ENCODE measurements at regions not wholly inside any gene's neighbourhood (a gene's known extent, or its start where the extent isn't known, plus 50 kb on each side); places are given as distances from the start of the nearest gene placed in this dataset.

GRCh38 chr9:126166866-126167265, 159.8 kb upstream of the MVB12B start:
- no peak overlapping the region for H3K4me3 ChIP-seq
- no peak for DNase-seq (ENCODE audit: low spot score in 2 of 2)
- no peaks in the 10 kb centered on the region for H3K9me3 ChIP-seq
- H3K27ac ChIP-seq: no peak overlapping the region
- H3K36me3 ChIP-seq: no peaks in the 10 kb centered on the region
- 86 to 90% methylated on average over 6 of the region's 6 CpGs for WGBS, 2 donors
- TF ChIP-seq EP300 (IDR thresholded peaks at IDR 0.05) (no peak), POLR2A (IDR thresholded peaks at IDR 0.05) (no peak), CTCF (IDR thresholded peaks at IDR 0.05) (no peak)
- no peaks in the 10 kb centered on the region for H3K4me1 ChIP-seq
- no peaks in the 10 kb centered on the region for H3K27me3 ChIP-seq

DNA sequence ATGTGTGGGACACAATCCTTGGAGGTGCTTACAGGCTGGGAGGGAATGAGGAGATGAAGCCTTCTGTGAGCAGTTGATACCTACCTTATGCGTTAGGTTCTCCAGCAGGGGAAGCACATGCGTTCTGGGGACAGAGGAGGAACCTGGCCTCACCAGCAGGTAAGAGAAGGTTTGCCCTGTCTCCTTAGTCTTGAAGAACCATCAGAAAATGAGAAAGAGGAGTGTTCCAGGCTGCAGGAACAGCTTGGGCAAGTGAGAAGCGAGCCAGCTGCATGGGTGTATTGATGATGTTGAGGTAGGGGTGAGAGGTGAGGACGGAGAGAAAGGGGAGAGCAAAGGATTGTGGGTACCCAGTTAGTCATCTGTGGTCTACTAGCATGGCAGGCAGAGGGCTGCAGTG, 156.9 kb upstream of the MVB12B start:
- no peak for TF ChIP-seq CTCF (IDR thresholded peaks at IDR 0.05)
- TF ChIP-seq POLR2A (IDR thresholded peaks at IDR 0.05): no peak
- TF ChIP-seq EP300 (IDR thresholded peaks at IDR 0.05): no peak
- Histone ChIP-seq H3K27ac (no peak overlapping the region), H3K4me3 (no peak overlapping the region), H3K9me3 (peaks cover 0 to 5% (median 0%) of the 10 kb centered on the region in 4 donors), H3K4me1 (no peaks in the 10 kb centered on the region), H3K27me3 (no peaks in the 10 kb centered on the region), H3K36me3 (no peaks in the 10 kb centered on the region)
- no peak for DNase-seq (ENCODE audit: low spot score in 2 of 2)
- 74 to 75% methylated on average over 4 of the region's 4 CpGs for WGBS, 2 donors

DNA sequence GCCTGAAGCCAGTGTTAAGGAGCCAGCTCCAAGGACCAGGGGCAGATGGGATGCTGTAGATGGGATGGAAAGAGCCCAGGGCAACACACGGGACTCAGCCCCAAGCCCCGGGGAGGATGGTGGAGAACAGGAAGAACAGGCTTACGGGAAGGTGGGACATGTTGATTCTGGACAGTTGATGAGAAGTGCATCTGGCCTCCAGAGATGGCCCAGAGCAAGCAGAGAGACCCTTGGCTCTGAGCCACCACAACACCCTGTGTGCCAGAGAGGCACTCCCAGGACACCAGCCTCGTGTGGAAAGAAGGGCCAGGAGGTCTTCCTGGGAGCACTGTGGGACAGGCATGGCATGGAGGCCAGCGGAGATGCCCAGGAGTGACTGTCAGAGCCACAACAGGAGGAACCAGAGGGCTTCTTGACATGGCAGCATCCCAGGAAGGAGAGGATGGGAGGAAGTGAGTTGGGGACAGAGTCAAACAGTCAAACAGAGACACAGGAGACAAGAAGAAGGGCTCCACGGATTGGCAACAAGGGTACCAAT, 156.3 kb upstream of the MVB12B start:
- Histone ChIP-seq H3K36me3 (no peaks in the 10 kb centered on the region), H3K9me3 (peaks cover 0 to 11% (median 0%) of the 10 kb centered on the region in 4 donors), H3K4me3 (no peak overlapping the region), H3K27ac (no peak overlapping the region), H3K4me1 (no peaks in the 10 kb centered on the region), H3K27me3 (no peaks in the 10 kb centered on the region)
- no peak for DNase-seq (ENCODE audit: low spot score in 2 of 2)
- 72 to 74% methylated on average over 6 of the region's 6 CpGs for WGBS, 2 donors
- TF ChIP-seq CTCF (IDR thresholded peaks at IDR 0.05): no peak
- no peak for TF ChIP-seq POLR2A (IDR thresholded peaks at IDR 0.05)
- TF ChIP-seq EP300 (IDR thresholded peaks at IDR 0.05): no peak

DNA sequence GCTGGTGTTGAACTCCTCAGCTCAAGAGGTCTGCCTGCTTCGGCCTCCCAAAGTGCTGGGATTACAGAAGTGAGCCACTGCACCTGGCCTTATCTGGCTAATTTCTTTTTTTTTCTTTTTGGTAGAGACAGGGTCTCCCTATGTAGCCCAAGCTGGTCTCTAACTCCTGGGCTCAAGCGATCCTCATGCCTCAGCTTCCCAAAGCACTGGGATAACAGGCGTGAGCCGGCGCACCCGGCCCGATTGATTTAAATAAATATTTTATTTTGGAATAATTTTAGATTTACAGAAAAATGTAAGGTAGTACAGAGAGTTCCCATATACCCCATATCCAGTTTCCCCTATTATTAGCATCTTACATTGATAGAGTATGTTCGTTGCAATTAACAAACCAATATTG, 155.0 kb upstream of the MVB12B start:
- peaks cover 0 to 22% (median 0%) of the 10 kb centered on the region in 4 donors for H3K9me3 ChIP-seq
- TF ChIP-seq POLR2A (IDR thresholded peaks at IDR 0.05) (no peak), EP300 (IDR thresholded peaks at IDR 0.05) (no peak), CTCF (IDR thresholded peaks at IDR 0.05) (no peak)
- H3K4me1 ChIP-seq: no peaks in the 10 kb centered on the region
- H3K27me3 ChIP-seq: no peaks in the 10 kb centered on the region
- WGBS, 2 donors: 89 to 97% methylated on average over 8 of the region's 8 CpGs
- no peak overlapping the region for H3K4me3 ChIP-seq
- no peaks in the 10 kb centered on the region for H3K36me3 ChIP-seq
- DNase-seq (ENCODE audit: low spot score in 2 of 2): no peak
- H3K27ac ChIP-seq: no peak overlapping the region

- no peaks in the 10 kb centered on the region for H3K4me1 ChIP-seq
- no peaks in the 10 kb centered on the region for H3K36me3 ChIP-seq
- no peak overlapping the region for H3K27ac ChIP-seq
- no peak for TF ChIP-seq EP300 (IDR thresholded peaks at IDR 0.05)
- TF ChIP-seq POLR2A (IDR thresholded peaks at IDR 0.05): no peak
- TF ChIP-seq CTCF (IDR thresholded peaks at IDR 0.05): no peak
- peaks cover 0 to 23% (median 2%) of the 10 kb centered on the region in 4 donors for H3K9me3 ChIP-seq
- WGBS, 2 donors: 70 to 72% methylated on average over 7 of the region's 7 CpGs
- H3K27me3 ChIP-seq: no peaks in the 10 kb centered on the region
- DNase-seq (ENCODE audit: low spot score in 2 of 2): no peak
- H3K4me3 ChIP-seq: no peak overlapping the region
Measured at GRCh38 chr9:126173401-126173800, 153.2 kb upstream of the MVB12B start.
